ENCODE measurements at regions not wholly inside any gene's neighbourhood (a gene's known extent, or its start where the extent isn't known, plus 50 kb on each side); places are given as distances from the start of the nearest gene placed in this dataset.

DNA sequence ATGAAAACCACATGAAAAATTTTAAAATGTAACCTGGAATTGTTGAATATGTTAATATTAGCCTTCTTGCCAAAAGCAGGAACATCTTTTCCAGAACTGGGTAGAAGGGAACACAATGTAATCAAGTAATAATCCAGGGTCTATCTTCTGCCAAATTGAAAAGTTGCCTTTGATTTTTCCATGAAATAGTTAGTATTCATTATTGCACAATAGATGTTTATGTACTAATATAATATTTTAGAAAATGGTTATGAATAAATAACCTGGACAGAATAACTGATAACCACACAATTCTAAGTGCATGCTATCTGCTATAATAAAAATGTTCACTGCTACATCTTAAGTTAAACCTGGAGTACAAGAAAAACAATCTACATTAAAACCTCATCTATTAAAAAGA lies 802.3 kb downstream of the LIG4 start:
- TF ChIP-seq, protein P1, sequence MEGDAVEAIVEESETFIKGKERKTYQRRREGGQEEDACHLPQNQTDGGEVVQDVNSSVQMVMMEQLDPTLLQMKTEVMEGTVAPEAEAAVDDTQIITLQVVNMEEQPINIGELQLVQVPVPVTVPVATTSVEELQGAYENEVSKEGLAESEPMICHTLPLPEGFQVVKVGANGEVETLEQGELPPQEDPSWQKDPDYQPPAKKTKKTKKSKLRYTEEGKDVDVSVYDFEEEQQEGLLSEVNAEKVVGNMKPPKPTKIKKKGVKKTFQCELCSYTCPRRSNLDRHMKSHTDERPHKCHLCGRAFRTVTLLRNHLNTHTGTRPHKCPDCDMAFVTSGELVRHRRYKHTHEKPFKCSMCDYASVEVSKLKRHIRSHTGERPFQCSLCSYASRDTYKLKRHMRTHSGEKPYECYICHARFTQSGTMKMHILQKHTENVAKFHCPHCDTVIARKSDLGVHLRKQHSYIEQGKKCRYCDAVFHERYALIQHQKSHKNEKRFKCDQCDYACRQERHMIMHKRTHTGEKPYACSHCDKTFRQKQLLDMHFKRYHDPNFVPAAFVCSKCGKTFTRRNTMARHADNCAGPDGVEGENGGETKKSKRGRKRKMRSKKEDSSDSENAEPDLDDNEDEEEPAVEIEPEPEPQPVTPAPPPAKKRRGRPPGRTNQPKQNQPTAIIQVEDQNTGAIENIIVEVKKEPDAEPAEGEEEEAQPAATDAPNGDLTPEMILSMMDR (IDR thresholded peaks at IDR 0.05): no peak
- no peak for TF ChIP-seq POLR2A (IDR thresholded peaks at IDR 0.05)
- TF ChIP-seq POLR2AphosphoS5 (IDR thresholded peaks at IDR 0.05): no peak

Data from breast epithelium (tissue), 3 donors.